ENCODE measurements at regions not wholly inside any gene's neighbourhood (a gene's known extent, or its start where the extent isn't known, plus 50 kb on each side); places are given as distances from the start of the nearest gene placed in this dataset.

- no peak for TF ChIP-seq CTCF (conservative IDR thresholded peaks at IDR 0.05)
- H3K27ac ChIP-seq, result no peak overlapping the region
Measured at GRCh38 chr17:77647531-77647930, 311.0 kb upstream of the TNRC6C start.

GRCh38 chr17:77649717-77650211 is 308.7 kb upstream of the TNRC6C start:
- no peak overlapping the region for H3K27ac ChIP-seq
- TF ChIP-seq CTCF (conservative IDR thresholded peaks at IDR 0.05), result no peak

GRCh38 chr17:77651988-77652387 is 306.5 kb upstream of the TNRC6C start:
- no peak for TF ChIP-seq CTCF (conservative IDR thresholded peaks at IDR 0.05)
- H3K27ac ChIP-seq, result no peak overlapping the region

- no peak overlapping the region for H3K27ac ChIP-seq
- TF ChIP-seq CTCF (conservative IDR thresholded peaks at IDR 0.05), result no peak
Measured at GRCh38 chr17:77654296-77654695, 304.2 kb upstream of the TNRC6C start.

- TF ChIP-seq CTCF (conservative IDR thresholded peaks at IDR 0.05), result no peak
Measured at GRCh38 chr17:77654850-77655249, 303.7 kb upstream of the TNRC6C start.

GRCh38 chr17:77656054-77656453 is 302.4 kb upstream of the TNRC6C start:
- TF ChIP-seq CTCF (conservative IDR thresholded peaks at IDR 0.05), result no peak

More at GRCh38 chr17:77654850-77655249, 303.7 kb upstream of the TNRC6C start:
- no peak overlapping the region for H3K27ac ChIP-seq

GRCh38 chr17:77657839-77658238 is 300.7 kb upstream of the TNRC6C start:
- TF ChIP-seq CTCF (conservative IDR thresholded peaks at IDR 0.05), result no peak
- no peak overlapping the region for H3K27ac ChIP-seq

More at GRCh38 chr17:77656054-77656453, 302.4 kb upstream of the TNRC6C start:
- no peak overlapping the region for H3K27ac ChIP-seq

Measured in VCaP (cell line).